ENCODE measurements at regions not wholly inside any gene's neighbourhood (a gene's known extent, or its start where the extent isn't known, plus 50 kb on each side); places are given as distances from the start of the nearest gene placed in this dataset.

- H3K4me1 Mint-ChIP-seq (ENCODE audit: low read depth): peaks cover 9% of the 10 kb centered on the region
- H3K4me3 Mint-ChIP-seq (ENCODE audit: unreplicated experiment): no peak overlapping the region
- peaks cover 2% of the 10 kb centered on the region for H3K27me3 Mint-ChIP-seq (ENCODE audit: low read depth)
- TF ChIP-seq, protein P1, sequence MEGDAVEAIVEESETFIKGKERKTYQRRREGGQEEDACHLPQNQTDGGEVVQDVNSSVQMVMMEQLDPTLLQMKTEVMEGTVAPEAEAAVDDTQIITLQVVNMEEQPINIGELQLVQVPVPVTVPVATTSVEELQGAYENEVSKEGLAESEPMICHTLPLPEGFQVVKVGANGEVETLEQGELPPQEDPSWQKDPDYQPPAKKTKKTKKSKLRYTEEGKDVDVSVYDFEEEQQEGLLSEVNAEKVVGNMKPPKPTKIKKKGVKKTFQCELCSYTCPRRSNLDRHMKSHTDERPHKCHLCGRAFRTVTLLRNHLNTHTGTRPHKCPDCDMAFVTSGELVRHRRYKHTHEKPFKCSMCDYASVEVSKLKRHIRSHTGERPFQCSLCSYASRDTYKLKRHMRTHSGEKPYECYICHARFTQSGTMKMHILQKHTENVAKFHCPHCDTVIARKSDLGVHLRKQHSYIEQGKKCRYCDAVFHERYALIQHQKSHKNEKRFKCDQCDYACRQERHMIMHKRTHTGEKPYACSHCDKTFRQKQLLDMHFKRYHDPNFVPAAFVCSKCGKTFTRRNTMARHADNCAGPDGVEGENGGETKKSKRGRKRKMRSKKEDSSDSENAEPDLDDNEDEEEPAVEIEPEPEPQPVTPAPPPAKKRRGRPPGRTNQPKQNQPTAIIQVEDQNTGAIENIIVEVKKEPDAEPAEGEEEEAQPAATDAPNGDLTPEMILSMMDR (IDR thresholded peaks at IDR 0.05): no peak
- H3K36me3 Mint-ChIP-seq (ENCODE audit: low read depth): peaks cover 5% of the 10 kb centered on the region
- DNase-seq (ENCODE audit: low spot score): no peak
- no peak overlapping the region for H3K27ac Mint-ChIP-seq (ENCODE audit: unreplicated experiment)
- peaks cover 4% of the 10 kb centered on the region for H3K9me3 Mint-ChIP-seq (ENCODE audit: low read depth)
Observed at GRCh38 chr12:11509326-11509725, 114.0 kb upstream of the PRB2 start.

DNA sequence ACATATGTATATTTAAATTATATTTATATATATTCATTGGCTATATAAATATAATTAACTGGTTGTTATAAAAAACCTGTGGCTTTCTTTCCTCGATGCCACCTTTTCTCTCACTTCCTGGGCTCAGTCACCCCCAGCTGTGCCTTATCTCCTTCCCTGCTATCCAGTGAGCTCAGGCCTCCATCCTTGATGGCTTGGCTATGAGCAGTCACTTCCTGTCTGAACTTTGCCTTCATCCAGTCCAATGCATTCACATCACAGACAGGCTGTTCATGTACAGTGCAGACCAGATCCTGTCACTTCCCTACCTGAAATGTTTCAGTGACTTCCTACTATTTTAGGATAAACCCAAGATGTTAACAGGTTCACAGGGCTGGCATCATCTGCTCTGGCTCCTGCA lies 115.3 kb upstream of the PRB2 start:
- TF ChIP-seq, protein P1 (IDR thresholded peaks at IDR 0.05): no peak

DNA sequence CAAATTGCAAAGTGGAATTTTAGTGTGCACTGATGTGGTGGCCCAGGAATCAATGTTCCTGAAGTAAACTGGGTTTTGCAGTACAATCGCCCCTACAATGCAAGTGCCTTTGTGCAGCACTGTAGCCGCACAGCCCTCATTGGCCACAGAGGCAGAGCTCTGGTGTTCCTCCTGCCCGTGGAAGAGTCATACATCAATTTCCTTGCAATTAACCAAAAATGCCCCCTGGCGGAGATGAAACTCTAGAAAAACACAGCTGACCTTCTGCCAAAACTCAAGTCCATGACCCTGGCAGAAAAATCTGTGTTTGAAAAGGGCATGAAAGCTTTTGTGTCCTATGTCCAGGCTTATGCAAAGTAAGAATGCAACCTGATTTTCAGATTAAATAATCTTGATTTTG lies 117.9 kb upstream of the PRB2 start:
- Mint-ChIP-seq H3K27ac (ENCODE audit: unreplicated experiment) (no peak overlapping the region), H3K36me3 (ENCODE audit: low read depth) (peaks cover 5% of the 10 kb centered on the region), H3K27me3 (ENCODE audit: low read depth) (peaks cover 3% of the 10 kb centered on the region), H3K4me1 (ENCODE audit: low read depth) (peaks cover 9% of the 10 kb centered on the region), H3K4me3 (ENCODE audit: unreplicated experiment) (no peak overlapping the region), H3K9me3 (ENCODE audit: low read depth) (peaks cover 4% of the 10 kb centered on the region)
- TF ChIP-seq, protein P1 (IDR thresholded peaks at IDR 0.05): no peak
- DNase-seq (ENCODE audit: low spot score): no peak

More for the DNA sequence above, 115.3 kb upstream of the PRB2 start:
- no peak for DNase-seq (ENCODE audit: low spot score)
- Mint-ChIP-seq H3K4me3 (ENCODE audit: unreplicated experiment) (no peak overlapping the region), H3K4me1 (ENCODE audit: low read depth) (peaks cover 9% of the 10 kb centered on the region), H3K27me3 (ENCODE audit: low read depth) (peaks cover 3% of the 10 kb centered on the region), H3K36me3 (ENCODE audit: low read depth) (peaks cover 5% of the 10 kb centered on the region), H3K9me3 (ENCODE audit: low read depth) (peaks cover 4% of the 10 kb centered on the region), H3K27ac (ENCODE audit: unreplicated experiment) (no peak overlapping the region)

- H3K36me3 Mint-ChIP-seq (ENCODE audit: low read depth): no peaks in the 10 kb centered on the region
- no peak for DNase-seq (ENCODE audit: low spot score)
- H3K27ac Mint-ChIP-seq (ENCODE audit: unreplicated experiment): no peak overlapping the region
- H3K9me3 Mint-ChIP-seq (ENCODE audit: low read depth): no peaks in the 10 kb centered on the region
- H3K4me3 Mint-ChIP-seq (ENCODE audit: unreplicated experiment): no peak overlapping the region
- H3K27me3 Mint-ChIP-seq (ENCODE audit: low read depth): peaks cover 11% of the 10 kb centered on the region
- H3K4me1 Mint-ChIP-seq (ENCODE audit: low read depth): no peaks in the 10 kb centered on the region
- TF ChIP-seq, protein P1 (IDR thresholded peaks at IDR 0.05): no peak
Observed at GRCh38 chr12:11517080-11517479, 121.7 kb upstream of the PRB2 start.

GRCh38 chr12:11524446-11524845 lies 125.0 kb upstream of the ETV6 start:
- Mint-ChIP-seq H3K27ac (ENCODE audit: unreplicated experiment) (no peak overlapping the region), H3K27me3 (ENCODE audit: low read depth) (peaks cover 27% of the 10 kb centered on the region), H3K36me3 (ENCODE audit: low read depth) (peaks cover 6% of the 10 kb centered on the region), H3K4me1 (ENCODE audit: low read depth) (no peaks in the 10 kb centered on the region), H3K4me3 (ENCODE audit: unreplicated experiment) (no peak overlapping the region), H3K9me3 (ENCODE audit: low read depth) (no peaks in the 10 kb centered on the region)
- TF ChIP-seq, protein P1 (IDR thresholded peaks at IDR 0.05): no peak
- DNase-seq (ENCODE audit: low spot score): no peak
